UCSD-AML1 (cell line): ENCODE measurements at regions not wholly inside any gene's neighbourhood (a gene's known extent, or its start where the extent isn't known, plus 50 kb on each side); places are given as distances from the start of the nearest gene placed in this dataset.
"Not testable (repeated sequence)": the region's sequence is repeated elsewhere in the genome, so short reads cannot be mapped to it uniquely, and the experiment has no call there.

Experiments used
- DNase-seq: peaks from one replicate; lab custom pipeline; 2025; ENCODE audit not compliant: unreplicated experiment; lab: John Stamatoyannopoulos, UW

DNA sequence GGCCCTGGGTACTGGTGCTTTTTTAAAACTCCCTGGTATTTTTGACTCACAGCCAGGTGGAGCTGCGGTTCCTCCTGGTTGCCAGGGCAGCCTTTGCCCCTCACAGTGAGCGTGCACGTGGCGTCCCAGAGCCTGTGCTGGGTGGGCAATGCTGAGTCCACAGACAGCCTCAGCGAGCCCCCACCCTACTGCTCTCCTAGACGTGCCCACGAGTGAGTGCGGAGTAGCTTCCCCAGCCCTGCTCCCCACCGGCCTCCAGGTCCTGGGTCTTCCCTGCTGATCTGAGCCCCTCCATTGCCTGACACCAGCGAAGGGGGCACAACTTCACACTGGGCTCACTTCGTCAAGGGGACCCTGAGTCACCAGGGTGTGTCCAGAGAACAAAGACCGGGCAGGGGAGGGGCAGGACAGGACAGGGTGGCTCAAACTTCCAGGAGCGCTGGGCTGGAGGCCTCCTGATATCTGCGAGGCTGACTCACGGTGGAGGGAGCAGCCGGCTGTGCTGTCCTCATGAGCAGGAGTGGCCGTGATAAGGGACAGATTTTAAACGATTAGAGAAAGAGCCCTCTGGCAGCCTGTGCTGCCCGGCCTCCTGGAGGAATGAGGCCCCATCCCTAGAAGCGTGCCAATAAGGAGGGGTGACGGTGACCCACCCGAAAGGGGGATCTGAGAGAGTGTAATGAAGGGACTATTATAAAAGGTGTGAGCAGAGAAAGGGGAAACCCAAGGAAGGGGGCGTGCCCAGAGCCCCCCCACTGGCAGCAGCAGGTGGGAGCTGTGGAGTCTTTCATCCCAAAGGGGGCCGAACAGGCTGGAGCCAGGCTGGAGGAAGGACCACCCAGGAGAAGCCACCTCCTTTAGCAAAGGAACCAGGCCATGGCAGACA lies 129.3 kb upstream of the FGF3 start:
- DNase-seq = no peak

DNA sequence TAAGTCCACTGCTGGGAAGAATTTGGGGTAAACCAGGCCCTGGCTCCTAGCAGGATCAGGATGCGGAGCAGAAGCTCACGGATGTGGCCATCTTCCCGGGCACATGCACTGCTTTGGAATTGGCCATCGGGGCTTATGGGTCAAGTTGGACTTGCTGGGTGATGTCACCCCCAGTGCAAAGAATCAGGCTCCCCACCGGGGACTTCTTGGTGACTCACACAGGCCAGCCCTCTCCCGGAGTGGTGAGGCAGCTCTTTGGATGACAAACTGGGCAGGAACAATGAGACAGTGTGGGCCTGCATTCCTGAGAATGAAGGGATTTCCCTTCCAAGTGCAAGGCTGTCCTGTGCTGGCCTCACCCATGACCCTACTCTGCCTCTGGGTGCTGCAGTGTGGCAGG lies 128.8 kb upstream of the ANO1 start:
- no peak for DNase-seq

DNA sequence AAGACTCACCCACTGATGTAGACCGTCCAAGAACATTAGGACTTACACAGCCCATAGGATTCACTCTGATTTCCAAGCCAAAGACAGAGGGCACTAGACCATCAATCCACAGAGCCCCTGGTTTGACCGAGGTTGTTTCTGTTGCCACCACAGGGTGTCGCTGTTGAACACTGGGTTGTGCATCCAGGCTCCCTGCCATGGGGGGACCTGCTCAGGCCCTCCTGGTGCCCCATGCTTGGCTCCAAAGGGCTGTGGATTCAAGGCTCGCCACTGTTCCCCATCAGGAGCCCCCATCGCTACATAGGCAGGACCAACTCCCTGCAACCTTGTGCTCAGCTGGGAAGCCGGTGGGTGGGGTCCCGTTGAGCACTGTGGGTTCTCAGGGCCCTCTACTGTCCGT lies 128.0 kb upstream of the ANO1 start:
- peak; percentile 40 for DNase-seq

DNA sequence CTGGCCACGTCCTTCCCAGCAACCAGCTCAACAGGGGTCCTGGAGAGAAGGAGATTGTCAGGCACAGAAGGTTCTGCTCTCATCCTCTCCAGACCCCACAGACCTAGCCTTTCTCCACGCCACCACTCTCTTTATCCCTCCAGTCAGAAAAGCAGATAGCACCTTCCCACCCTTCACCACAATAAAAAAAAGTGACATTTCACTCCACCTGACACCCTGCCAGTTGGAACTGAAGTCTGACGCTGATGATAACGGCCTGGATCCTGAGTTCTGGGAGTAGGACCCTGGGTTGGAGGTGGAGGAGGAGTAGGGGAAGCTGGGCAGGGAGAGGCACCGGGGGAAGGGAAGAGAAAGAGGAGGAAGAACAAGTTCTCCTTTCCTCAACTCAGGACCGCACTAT lies 127.5 kb upstream of the ANO1 start:
- DNase-seq = no peak

DNA sequence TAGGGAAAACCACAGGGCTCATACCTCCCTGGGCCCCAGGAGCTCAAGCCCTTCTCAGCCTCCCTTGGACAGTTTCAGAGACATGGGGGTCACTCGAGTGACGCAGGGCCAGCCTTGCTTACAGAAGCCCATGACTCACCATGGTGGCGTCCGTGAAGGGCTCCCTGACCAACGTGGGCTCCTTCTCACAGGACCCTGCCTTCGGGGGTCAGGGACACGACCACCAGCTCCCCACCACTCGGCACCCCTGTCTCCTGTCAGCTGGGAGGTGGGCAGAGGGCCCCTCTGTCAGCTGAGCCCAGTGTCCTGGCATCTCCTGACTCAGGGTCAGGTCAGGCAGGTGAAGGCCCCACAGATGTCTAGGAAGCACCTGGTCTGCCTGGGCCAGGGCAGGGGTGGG lies 126.3 kb upstream of the ANO1 start:
- no peak for DNase-seq

DNA sequence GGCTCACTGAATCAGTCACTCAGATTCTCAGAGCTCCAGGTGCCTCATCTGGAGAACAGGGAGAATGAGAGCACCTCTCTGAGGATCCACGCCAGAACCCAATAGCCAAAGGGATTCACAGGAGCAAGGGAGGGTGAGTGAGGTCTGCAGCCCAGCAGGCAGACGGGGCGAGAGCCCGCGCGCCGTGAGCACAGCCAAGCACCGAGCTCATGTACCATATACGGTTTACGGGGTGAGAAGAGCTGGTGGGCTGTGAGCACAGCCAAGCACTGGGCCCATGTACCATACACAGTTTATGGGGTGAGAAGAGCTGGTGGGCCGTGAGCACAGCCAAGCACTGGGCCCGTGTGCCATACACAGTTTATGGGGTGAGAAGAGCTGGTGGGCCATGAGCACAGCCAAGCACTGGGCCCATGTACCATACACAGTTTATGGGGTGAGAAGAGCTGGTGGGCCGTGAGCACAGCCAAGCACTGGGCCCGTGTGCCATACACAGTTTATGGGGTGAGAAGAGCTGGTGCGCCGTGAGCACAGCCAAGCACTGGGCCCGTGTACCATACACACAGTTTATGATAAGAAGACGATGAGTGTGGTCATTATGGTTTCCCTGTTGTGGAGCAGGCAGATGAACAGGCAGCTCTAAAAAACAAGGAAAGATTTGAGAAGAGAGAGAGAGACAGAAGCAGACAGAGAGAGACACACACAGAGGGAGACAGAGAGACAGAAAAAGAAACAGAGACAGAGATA lies 125.7 kb upstream of the ANO1 start:
- not testable (repeated sequence) for DNase-seq

DNA sequence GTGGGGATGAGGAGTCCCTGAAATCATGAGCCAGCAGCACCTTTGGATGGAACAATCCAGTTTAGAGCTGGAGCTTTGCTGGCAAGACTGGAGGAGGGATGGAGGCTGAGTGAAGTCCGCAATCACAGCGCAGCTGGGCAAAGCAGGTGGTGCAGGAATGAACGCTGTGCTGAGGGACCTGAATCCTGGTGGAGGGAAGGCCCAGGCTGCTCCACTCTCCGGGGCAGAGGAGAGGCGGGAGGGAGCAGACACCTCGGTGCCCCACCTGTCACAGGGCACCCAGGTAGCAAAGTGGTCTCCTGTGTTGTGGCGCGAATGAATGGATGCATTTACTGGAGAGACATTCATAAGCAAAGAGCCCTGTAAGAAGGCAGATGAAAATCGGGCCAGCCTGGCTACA lies 124.8 kb upstream of the ANO1 start:
- no peak for DNase-seq

DNA sequence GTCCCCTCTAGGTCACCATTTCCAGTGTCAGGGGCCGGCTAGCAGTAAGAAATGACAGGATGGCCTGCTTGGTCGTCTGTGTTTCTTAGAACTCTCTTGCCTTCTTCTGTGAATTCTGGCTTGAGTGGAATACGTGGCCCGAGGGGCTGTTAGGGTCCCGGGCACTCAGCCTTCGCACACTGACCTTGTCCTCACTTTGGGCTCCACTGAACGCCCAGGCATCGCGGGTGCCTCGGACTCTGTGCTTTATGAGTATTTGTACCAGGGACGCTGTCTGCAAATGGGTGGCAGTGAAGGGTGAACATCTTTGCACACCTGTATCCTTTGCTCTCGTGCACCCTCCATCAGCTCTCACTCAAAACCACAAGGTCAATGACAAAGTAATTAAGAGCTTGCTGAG lies 123.4 kb upstream of the ANO1 start:
- DNase-seq = no peak

DNA sequence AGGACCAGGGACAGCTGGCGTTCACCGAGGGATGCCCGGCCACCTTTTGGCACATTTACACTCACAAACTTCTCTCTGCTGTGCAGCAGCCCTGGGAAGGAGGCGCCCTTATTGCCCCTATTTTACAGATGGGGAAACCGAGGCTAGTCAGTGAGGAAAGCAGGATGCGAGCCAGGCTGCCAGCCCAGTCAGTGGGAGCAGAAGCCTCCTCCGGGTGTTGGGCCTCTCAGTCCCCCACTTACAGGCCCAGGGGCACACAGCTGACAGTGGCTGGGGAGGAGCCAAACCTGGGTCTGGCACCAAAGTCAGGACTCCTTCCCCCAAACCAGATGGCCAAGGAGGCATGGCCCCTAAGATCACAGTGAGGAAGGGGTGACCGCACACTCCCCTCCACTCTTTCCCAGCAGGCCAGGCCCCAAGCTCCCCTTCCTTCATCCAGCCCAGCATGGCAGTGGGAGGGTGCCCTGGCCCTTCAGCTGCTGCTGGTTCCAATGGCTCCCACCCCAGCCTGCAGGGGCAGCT lies 121.4 kb upstream of the ANO1 start:
- no peak for DNase-seq

DNA sequence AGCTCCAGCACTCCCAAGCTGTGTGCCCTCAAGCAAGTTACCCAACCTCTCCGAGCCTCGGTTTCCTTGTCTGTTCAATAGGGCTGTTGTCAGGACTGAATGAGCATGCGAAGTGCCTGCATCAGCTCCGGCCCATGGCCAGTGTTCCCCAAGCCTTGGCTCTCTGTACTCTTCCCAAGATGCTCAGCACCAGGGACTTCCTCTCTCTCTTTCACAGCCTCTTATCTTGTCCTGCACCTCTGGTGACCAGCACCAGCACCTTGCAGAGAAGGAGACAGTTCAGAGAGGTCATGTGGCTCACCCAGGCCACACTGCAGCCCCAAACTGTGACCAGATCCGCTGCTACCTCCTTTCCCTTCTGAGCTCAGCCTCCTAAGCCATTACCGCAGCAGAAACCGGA lies 120.3 kb upstream of the ANO1 start:
- DNase-seq = no peak

DNA sequence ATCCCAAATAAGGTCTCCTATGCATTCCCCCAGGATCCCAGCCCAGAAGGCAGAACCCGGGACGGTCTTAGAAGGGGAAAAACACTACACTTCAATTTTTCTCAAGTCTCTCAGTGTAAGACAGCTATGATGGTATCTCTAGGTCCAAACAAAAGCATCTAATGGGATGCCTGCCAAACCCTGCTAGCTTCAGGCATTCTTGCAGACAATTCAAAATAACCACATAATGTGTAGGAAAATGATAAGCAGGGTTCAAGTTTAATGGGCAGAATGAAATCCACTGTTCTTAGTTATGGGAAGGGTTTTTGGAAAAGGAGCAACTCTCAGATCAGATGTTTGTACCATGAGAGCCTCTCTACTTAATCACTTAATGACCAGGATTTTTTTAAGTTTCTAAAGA lies 119.8 kb upstream of the ANO1 start:
- no peak for DNase-seq

DNA sequence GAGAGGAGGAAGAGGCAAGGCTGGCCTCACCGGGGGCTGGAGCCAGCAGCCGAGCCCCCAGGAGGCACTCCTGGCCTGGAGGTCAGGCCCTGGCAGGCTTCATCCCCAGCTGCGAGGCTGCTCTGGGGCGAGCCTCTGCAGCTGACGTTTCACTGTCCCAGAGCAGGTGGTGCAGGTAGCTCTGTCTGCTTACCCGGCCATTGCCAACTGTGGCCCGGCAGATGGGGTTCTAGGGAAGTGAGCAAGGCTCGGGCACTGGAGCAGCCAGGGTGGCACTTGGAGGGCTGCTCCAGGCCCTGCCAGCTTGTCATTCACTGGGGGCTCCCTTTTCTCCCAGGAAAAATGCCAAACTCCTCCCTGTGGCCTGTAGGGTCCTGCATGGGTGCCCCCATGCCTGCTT lies 118.7 kb upstream of the ANO1 start:
- no peak for DNase-seq

DNA sequence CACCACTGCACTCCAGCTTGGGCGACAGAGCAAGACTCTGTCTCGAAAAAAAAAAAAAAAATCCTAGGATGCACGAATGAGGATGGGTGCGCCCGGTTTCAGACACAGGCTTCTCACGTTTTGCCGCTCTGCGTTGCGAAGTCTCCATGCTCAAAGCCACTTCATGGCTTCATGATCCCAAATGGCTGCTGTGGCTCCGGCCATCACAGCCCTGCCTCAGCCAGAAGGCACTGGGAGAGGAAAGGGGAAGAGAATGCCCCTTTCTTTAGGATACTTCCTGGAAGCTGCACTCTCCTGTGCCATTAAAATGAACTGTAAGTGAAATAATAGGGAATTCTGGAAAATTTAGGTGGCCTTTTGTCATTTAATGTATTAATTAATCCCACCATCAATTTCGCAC lies 116.4 kb upstream of the ANO1 start:
- no peak for DNase-seq

DNA sequence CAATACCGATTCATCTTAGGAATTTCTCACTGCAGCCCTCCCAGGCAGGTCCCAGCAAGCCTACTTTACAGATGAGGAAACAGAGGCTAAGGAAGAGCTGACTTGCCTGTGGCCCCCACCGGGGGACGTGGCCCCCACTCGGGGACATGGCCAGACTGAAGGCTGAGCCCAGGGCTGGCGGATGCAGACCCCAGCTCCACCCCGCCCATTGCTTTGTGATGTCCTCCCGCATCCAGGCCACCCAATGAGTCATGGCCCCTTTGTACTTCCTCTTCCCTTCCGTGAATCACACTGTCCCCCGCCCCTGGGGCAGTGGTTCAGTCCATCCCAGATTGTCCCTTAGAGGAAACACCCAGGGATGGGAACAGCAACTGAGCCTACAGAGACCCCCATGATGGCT lies 116.0 kb upstream of the ANO1 start:
- peak; percentile 21 for DNase-seq

DNA sequence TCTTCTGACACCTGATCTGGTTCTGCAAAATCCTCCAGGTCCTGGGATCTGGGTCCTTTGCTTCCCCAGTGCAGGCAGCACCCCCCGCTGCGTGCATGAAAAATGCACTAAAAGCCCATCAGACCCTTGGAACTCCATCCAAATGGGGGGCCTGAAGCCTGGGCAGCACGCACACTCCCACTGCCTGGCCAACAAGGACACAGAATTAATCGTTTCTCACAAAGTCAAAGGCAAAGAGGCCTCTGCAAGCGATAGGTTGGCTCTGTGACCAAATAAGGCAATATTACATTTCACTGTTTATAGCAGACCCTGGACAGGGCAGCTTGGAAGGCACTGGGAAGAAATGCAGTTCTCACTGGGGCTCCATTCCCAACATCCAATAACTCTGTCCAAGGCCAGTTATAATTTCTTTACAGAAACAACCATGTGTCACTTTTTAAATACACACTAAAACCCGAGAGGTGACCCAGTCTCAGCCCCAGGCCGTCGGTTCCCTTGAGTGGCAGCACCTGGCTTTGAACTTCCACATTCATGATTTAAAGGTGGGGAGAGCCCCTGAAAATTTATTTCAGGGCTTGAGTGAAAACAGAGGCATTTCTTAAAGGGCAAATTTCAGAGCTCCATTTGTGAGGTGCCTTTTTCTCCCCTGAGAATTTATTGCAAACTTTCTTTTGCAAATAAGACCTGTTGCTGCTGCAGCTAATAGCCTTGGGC lies 114.4 kb upstream of the ANO1 start:
- DNase-seq = no peak

DNA sequence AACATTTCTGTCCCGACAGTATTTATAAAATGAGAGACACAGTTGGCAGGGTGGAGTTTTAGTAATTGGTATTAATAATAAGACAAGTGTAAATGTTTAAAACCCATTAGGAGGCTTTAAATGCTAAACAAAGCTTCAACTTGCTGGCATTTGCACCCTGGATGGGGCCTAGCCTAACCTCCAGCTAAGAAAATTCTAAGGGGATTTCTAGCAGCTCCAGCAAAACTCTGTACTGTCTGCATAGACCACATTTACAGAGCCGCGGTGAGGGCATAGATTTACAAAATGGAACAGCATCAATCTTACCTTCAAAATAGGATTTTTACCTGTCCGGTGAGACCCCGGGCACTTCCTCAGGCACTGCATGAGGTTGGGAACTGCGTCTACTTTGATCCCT lies 113.9 kb upstream of the ANO1 start:
- no peak for DNase-seq

DNA sequence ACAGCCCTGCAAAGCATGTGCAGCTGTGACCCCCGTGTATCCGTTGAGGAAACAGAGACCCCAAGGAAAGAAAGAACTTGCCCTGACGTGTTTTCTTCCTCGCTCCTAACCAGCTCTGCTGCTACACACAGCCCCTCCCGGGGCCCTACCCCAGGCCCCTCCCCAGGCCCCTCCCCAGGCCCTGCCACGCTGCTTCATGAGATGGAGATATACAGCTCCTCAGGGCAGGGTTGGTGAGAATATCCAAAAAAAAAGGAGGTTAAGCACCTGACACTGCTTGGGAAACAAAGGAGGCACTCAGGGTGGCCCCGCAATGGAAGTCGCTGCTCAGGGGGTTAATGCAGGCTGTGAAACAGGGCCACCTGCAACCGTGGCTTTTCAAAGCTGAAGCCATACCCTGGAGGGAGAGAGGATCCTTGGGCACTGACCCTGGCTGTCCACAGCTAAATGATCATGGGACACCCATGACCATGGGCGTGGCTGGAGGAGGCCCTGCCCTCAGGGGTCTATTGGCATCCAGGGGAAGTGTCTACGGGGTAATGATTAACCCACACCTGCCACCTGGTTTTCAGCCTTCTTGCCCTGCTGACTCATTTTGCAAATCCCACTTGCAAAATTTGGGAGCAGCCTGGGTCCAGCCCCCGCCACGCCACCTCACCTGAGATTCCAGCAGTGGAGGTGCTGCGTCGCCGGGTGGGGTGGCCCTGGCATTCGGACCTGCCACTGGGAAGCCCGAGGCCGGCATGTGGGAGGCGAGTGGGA lies 112.1 kb upstream of the ANO1 start:
- DNase-seq = no peak

DNA sequence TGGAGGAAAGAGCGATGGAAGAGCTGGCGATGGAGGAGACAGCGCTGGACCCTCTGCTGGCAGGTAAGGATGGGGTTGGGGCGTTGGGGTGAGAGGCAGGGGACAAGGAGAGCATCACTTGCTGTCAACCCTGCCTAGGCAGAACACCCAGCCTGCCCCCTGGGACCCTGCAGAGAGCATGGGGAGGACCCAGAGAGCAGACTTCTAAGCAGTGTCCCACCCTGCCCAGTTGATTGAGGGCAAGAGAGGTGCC lies 111.6 kb upstream of the ANO1 start:
- no peak for DNase-seq

DNA sequence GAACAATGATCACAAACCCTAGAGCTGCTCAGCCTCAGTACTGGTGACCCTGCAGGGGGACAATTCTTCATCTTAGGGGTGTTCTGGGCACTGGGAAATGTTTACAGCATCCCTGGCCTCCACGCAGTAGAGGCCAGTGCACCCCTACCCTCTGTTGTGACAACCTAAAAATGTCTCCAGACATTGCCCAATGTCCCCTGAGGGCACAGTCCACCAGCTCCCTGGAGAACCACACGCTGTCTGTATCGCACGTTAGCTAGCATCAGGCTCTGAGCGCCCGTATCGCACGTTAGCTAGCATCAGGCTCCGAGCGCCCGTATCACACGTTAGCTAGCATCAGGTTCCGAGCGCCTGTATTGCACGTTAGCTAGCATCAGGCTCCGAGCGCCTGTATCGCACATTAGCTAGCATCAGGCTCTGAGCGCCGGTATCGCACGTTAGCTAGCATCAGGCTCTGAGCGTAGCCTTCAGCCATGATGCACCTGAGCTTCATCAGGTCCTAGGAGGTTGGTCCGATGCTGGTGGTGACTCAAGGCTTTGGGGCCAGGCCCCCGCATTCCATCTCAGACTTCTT lies 111.1 kb upstream of the ANO1 start:
- DNase-seq = no peak

DNA sequence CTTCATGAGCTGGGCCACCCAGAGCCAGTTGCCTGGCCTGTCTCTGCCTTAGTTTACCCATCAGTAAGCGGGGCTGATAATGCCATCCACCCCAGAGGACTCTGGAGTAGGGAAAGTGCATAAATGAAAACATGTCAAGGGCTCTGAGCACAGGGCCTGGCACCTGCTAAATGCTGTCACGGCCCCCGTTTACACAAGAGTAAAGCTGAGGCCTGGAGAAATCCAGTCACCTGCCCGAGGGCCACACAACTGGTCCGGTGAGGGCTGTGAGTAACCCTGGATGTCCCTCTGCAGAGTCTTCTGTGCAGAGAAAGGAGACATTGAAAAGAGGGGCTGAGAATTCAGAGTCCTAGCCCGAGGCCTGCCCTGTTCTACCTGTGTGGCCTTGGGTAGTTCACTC lies 110.6 kb upstream of the ANO1 start:
- no peak for DNase-seq
